AG04450 (cell line): ENCODE measurements at regions not wholly inside any gene's neighbourhood (a gene's known extent, or its start where the extent isn't known, plus 50 kb on each side); places are given as distances from the start of the nearest gene placed in this dataset.

Source experiments
- CTCF ChIA-PET: fragments of 300-600, 350-600 bp; formaldehyde crosslinking; extraction: SDS; loops from one replicate; lab custom pipeline; 2022; ENCODE audit warnings: antibody characterized with exemption, inconsistent platforms; lab: Charles Lee
- POLR2A ChIA-PET: fragments of 350-600 bp; formaldehyde crosslinking; extraction: SDS; loops from one replicate; lab custom pipeline; 2021; ENCODE audit warnings: antibody characterized with exemption, inconsistent platforms; lab: Yijun Ruan, JAX
- DNase-seq: peaks from one replicate; pipeline ENCODE4 v3.0.0-alpha.2; 2011; ENCODE audit warnings: low read depth, low spot score
- H3K27ac ChIP-seq: one replicate; pipeline ENCODE4 v1.5.1; 2012; ENCODE audit warnings: low read depth, low read length, control low read depth
- H3K27me3 ChIP-seq: one replicate; pipeline ENCODE4 v1.6.0; 2012; ENCODE audit warnings: low read length; ENCODE audit not compliant: control insufficient read depth, insufficient read depth
- H3K4me3 ChIP-seq: 2 replicates; pipeline ENCODE4 v1.5.1; 2011; ENCODE audit warnings: mild to moderate bottlenecking, low read depth, low read length, control low read depth
- H3K9me3 ChIP-seq: 2 replicates; pipeline ENCODE4 v1.5.1; 2012; ENCODE audit warnings: low read length; ENCODE audit not compliant: control insufficient read depth, insufficient read depth
- TF ChIP-seq, protein P1 (sequence below): IDR thresholded peaks from 2 replicates; pipeline ENCODE4 v1.5.1; 2011; ENCODE audit warnings: low read depth, low read length, control low read depth, inconsistent platforms

- no peak overlapping the region for H3K4me3 ChIP-seq
- H3K27ac ChIP-seq = no peak overlapping the region
- ChIA-PET POLR2A (no interaction called here), CTCF (no interaction called here)
- H3K27me3 ChIP-seq = no peaks in the 10 kb centered on the region
- TF ChIP-seq, protein P1, sequence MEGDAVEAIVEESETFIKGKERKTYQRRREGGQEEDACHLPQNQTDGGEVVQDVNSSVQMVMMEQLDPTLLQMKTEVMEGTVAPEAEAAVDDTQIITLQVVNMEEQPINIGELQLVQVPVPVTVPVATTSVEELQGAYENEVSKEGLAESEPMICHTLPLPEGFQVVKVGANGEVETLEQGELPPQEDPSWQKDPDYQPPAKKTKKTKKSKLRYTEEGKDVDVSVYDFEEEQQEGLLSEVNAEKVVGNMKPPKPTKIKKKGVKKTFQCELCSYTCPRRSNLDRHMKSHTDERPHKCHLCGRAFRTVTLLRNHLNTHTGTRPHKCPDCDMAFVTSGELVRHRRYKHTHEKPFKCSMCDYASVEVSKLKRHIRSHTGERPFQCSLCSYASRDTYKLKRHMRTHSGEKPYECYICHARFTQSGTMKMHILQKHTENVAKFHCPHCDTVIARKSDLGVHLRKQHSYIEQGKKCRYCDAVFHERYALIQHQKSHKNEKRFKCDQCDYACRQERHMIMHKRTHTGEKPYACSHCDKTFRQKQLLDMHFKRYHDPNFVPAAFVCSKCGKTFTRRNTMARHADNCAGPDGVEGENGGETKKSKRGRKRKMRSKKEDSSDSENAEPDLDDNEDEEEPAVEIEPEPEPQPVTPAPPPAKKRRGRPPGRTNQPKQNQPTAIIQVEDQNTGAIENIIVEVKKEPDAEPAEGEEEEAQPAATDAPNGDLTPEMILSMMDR = no peak
- peaks cover 21% of the 10 kb centered on the region for H3K9me3 ChIP-seq
- no peak for DNase-seq
Measured at GRCh38 chr19:28027116-28027515, 1185.8 kb downstream of the UQCRFS1 start.

- Histone ChIP-seq H3K27ac (no peak overlapping the region), H3K4me3 (no peak overlapping the region), H3K9me3 (peaks cover 21% of the 10 kb centered on the region), H3K27me3 (no peaks in the 10 kb centered on the region)
- ChIA-PET POLR2A (no interaction called here), CTCF (no interaction called here)
- DNase-seq = no peak
- TF ChIP-seq, protein P1 = no peak
Measured at GRCh38 chr19:28026636-28027035, 1186.3 kb downstream of the UQCRFS1 start.

DNA sequence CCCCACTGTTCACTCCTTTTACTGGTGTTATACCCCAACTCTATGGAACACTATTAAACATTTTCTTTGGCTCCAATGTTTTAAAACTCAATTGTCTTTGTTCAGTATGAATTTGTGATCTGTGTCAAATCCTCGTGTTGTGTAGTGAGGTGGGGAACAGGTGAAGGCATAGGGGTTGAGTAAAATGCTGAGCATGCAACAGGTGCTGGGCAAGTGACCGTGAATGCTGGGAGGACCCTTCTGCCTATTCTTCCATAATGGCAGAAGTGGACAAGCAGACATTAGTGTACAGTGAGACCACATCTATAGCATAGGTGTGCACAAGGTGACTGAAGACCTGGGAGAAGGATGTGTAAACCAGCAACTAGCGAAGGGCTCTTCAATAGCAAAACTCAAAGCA is 1188.0 kb downstream of the UQCRFS1 start:
- ChIA-PET POLR2A (no interaction called here), CTCF (no interaction called here)
- TF ChIP-seq, protein P1 = no peak
- Histone ChIP-seq H3K27me3 (no peaks in the 10 kb centered on the region), H3K9me3 (peaks cover 27% of the 10 kb centered on the region), H3K4me3 (no peak overlapping the region), H3K27ac (no peak overlapping the region)
- no peak for DNase-seq

DNA sequence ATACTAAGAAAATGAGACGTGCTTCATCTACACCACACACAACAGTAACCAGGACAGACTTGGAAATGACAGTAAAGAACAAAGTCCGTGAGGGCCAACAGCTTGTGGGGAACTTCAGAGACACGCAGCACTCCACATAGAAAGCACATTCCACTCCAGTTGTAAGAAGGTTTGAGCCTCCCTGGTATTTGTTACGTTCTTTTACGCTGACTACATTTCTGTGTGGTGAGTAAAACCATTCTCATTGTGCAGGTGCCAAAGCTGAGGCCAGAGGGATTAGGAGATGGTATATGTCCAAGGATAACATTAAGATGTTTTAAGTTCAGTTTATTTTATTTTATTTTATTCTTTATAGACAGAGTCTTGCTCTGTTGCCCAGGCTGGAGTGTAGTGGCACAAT is 1189.9 kb downstream of the UQCRFS1 start:
- no peak for DNase-seq
- ChIA-PET POLR2A (no interaction called here), CTCF (no interaction called here)
- Histone ChIP-seq H3K27me3 (no peaks in the 10 kb centered on the region), H3K27ac (no peak overlapping the region), H3K9me3 (peaks cover 33% of the 10 kb centered on the region), H3K4me3 (no peak overlapping the region)
- TF ChIP-seq, protein P1 = no peak

- CTCF ChIA-PET = no interaction called here
- POLR2A ChIA-PET = no interaction called here
- H3K27me3 ChIP-seq = no peaks in the 10 kb centered on the region
- TF ChIP-seq, protein P1 = no peak
- DNase-seq = no peak
- peaks cover 38% of the 10 kb centered on the region for H3K9me3 ChIP-seq
- no peak overlapping the region for H3K27ac ChIP-seq
- no peak overlapping the region for H3K4me3 ChIP-seq
Measured at GRCh38 chr19:28022506-28022905, 1190.4 kb downstream of the UQCRFS1 start.
